ENCODE measurements at regions not wholly inside any gene's neighbourhood (a gene's known extent, or its start where the extent isn't known, plus 50 kb on each side); places are given as distances from the start of the nearest gene placed in this dataset.

DNA sequence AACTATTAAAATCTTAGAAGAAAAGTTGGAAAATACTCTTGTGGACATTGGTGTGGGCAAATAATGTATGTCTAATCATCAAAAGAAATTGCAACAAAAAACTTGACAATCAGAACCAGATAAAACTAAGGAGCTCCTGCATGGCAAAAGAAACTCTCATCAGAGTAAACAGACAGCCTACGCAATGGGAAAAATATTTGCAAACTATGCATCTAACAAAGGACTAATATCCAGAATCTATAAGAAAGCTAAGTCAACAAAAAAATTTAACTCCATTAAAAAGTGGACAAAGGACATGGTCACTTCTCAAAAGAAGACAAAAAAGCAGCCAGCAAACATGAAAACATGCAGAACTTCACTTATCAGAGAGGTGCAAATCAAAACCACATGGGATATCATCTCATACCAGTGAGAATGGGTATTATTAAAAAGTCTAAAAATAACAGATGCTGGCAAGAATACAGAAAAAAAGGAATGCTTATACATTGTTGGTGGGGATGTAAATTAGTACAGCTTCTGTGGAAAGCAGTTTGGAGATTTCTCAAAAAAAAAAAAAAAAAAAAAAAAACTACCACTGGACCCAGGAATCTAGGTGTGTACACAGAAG, 99.7 kb upstream of the TOP3B start:
- no peak overlapping the region for H3K27ac ChIP-seq
- no peaks in the 10 kb centered on the region for H3K36me3 ChIP-seq
- intact Hi-C loops (cut with DNase I; ENCODE audit: low total_unique reads), result no loop called here
- no peaks in the 10 kb centered on the region for H3K9me3 ChIP-seq
- TF ChIP-seq, protein P1, sequence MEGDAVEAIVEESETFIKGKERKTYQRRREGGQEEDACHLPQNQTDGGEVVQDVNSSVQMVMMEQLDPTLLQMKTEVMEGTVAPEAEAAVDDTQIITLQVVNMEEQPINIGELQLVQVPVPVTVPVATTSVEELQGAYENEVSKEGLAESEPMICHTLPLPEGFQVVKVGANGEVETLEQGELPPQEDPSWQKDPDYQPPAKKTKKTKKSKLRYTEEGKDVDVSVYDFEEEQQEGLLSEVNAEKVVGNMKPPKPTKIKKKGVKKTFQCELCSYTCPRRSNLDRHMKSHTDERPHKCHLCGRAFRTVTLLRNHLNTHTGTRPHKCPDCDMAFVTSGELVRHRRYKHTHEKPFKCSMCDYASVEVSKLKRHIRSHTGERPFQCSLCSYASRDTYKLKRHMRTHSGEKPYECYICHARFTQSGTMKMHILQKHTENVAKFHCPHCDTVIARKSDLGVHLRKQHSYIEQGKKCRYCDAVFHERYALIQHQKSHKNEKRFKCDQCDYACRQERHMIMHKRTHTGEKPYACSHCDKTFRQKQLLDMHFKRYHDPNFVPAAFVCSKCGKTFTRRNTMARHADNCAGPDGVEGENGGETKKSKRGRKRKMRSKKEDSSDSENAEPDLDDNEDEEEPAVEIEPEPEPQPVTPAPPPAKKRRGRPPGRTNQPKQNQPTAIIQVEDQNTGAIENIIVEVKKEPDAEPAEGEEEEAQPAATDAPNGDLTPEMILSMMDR (IDR thresholded peaks at IDR 0.05), result no peak
- H3K27me3 ChIP-seq, result peaks cover 0 to 18% of the 10 kb centered on the region in 2 donors
- no peaks in the 10 kb centered on the region for H3K4me1 ChIP-seq
- no peak overlapping the region for H3K4me3 ChIP-seq
- DNase-seq, result no peak

DNA sequence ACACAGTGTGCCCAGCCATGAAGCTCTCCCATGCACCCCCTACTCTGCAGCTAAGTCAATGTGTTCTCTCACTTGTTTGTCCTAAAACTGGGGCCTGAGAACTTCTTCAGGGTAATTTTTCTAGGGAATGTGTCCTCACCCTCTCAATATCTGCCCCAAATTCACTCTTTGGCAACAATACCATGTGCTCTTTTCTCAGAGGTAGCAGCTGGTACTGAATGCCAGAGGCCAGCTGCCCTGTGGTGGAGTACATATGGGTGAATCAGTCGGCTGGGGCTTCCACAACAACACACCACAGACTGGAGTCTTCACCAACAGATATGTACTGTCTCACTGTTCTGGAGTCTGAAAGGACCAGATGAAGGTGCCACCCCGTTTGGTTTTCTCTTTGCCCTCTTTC, 97.7 kb upstream of the TOP3B start:
- H3K27me3 ChIP-seq, result peaks cover 0 to 18% of the 10 kb centered on the region in 2 donors
- H3K27ac ChIP-seq, result no peak overlapping the region
- no peaks in the 10 kb centered on the region for H3K9me3 ChIP-seq
- H3K36me3 ChIP-seq, result no peaks in the 10 kb centered on the region
- no peaks in the 10 kb centered on the region for H3K4me1 ChIP-seq
- no peak overlapping the region for H3K4me3 ChIP-seq
- no peak for DNase-seq
- intact Hi-C loops (cut with DNase I; ENCODE audit: low total_unique reads), result no loop called here
- TF ChIP-seq, protein P1 (IDR thresholded peaks at IDR 0.05), result no peak

DNA sequence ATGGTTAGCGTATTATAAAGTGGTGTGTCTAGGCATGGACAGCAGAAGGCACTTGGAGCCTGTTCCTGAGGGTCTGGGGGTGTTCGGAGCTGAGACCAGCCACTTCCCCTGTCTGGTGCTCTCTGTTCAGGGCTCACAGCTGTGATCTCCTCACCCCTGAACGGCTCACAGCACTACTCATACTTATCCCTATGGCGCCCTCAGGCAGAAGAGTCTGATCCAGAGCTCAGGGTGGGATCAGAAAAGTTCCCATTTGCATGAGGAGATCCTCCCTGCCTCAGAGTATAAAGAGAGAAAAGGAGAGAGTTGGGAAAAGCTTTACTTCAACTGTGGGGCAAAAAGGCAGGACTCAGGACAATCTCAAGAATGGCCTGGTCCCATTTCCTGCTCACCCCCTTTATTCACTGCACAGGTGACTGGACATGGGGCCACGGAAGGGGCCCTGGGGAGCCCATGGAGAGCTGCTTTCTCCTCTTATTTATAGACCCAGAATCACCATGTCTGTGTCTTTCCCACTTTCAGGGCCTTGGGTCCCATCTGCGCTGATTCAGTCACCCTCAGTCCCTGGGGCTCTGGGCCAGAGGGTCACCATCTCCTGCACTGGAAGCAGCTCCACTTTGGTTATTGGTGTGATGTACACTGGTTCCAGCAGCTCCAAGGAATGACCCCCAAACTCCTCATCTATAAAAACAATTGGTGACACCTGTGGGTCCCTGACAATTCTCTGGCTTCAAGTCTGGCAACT, 97.0 kb upstream of the TOP3B start:
- H3K36me3 ChIP-seq, result no peaks in the 10 kb centered on the region
- intact Hi-C loops (cut with DNase I; ENCODE audit: low total_unique reads), result no loop called here
- no peak overlapping the region for H3K4me3 ChIP-seq
- peaks cover 0 to 5% (median 0%) of the 10 kb centered on the region in 4 donors for H3K4me1 ChIP-seq
- no peak overlapping the region for H3K27ac ChIP-seq
- H3K27me3 ChIP-seq, result peaks cover 0 to 18% of the 10 kb centered on the region in 2 donors
- DNase-seq, result no peak
- H3K9me3 ChIP-seq, result no peaks in the 10 kb centered on the region
- TF ChIP-seq, protein P1 (IDR thresholded peaks at IDR 0.05), result no peak

DNA sequence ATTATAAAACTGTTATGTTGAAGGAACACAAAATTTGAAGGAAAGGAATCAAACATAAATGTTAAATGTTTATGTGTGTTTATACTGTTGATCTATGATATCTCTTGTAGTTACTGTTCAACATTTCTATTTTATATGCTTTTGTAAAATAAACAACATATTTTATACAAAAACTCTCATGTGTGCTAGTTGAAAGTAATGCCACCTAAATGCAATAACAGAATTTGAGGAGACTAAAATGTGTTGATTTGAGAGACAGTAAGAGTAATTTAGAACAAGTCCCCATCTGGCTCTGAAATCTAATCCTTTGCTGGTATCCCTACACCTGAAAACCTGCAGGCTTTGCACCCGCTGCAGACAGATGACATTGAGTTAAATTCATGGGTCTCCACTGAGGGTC, 95.7 kb upstream of the TOP3B start:
- no peak for DNase-seq
- Histone ChIP-seq H3K36me3 (no peaks in the 10 kb centered on the region), H3K27ac (no peak overlapping the region), H3K9me3 (no peaks in the 10 kb centered on the region), H3K4me3 (no peak overlapping the region), H3K4me1 (peaks cover 0 to 7% (median 0%) of the 10 kb centered on the region in 4 donors), H3K27me3 (peaks cover 0 to 11% of the 10 kb centered on the region in 2 donors)
- intact Hi-C loops (cut with DNase I; ENCODE audit: low total_unique reads), result no loop called here
- TF ChIP-seq, protein P1 (IDR thresholded peaks at IDR 0.05), result no peak

DNA sequence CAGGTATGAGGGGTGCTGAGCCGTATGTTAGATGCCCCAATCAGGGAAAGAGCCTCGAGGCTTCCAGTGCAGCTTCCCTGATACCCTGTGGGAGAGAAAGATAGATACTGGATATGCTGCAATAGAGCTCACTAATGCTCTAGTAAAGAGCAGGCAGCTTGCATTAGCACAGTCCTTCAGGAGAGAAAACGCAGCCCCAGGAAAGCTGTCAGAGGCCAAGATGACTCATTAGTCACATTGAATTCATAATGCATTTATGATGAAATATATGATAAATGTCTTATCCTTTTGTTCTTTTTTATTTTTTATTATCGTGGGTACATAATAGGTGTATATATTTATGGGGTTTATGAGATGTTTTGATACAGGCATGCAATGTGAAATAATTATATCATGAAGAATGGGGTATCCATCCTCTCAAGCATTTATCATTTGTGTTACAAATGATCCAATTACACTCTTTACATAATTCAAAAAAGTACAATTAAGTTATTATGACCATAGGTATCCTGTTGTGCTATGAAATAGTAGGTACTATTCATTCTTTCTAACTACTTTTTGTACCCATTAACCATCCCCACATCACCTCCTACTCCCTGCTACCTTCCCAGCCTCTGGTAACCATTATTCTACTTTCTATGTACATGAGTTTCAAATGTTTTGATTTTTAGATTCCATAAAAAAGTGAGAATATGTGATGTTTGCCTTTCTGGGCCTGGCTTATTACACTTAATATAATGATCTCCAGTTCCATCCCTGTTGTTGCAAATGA, 94.5 kb upstream of the TOP3B start:
- no peaks in the 10 kb centered on the region for H3K9me3 ChIP-seq

More for the DNA sequence above, 94.5 kb upstream of the TOP3B start:
- intact Hi-C loops (cut with DNase I; ENCODE audit: low total_unique reads), result no loop called here
- DNase-seq, result no peak
- Histone ChIP-seq H3K4me3 (no peak overlapping the region), H3K36me3 (no peaks in the 10 kb centered on the region), H3K27ac (no peak overlapping the region), H3K27me3 (peaks cover 0 to 11% of the 10 kb centered on the region in 2 donors), H3K4me1 (peaks cover 0 to 7% (median 0%) of the 10 kb centered on the region in 4 donors)
- TF ChIP-seq, protein P1 (IDR thresholded peaks at IDR 0.05), result no peak
